Frontal cortex (tissue), 3 donors: ENCODE measurements at regions not wholly inside any gene's neighbourhood (a gene's known extent, or its start where the extent isn't known, plus 50 kb on each side); places are given as distances from the start of the nearest gene placed in this dataset.
"Not testable (repeated sequence)": the region's sequence is repeated elsewhere in the genome, so short reads cannot be mapped to it uniquely, and the experiment has no call there.

ENCODE experiments used
- DNase-seq, 2 donors: peaks; one replicate each; pipeline ENCODE4 v3.0.0; 2012; ENCODE audit warnings: low spot score in 2 of 2
- FAIRE-seq: peaks from 2 replicates; lab custom pipeline; 2012; peaks lifted over from hg19 to GRCh38; lab: Jason Lieb, UNC
- donor health status: control.
- donor health status: control.
- donor health status: control.

DNA sequence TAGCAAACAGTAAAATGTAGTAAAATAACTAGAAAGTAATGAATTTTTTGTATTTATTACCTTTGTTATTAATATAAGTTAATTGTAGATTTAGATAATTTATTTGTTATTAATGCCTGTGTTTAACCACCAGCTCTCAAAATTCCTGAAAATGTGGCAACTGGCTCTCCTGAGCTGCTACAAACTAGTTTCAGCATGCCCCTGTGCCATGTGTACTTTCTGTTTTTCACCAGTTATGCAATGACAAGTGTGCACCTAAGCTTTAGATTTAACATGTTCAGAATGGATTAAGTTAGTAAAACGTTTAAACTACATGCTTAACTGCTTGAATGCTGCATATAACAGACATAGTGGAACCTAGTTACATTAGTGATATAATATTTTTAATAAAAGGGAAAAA, 88.1 kb downstream of the POSTN start:
- no peak for DNase-seq
- FAIRE-seq: no peak

DNA sequence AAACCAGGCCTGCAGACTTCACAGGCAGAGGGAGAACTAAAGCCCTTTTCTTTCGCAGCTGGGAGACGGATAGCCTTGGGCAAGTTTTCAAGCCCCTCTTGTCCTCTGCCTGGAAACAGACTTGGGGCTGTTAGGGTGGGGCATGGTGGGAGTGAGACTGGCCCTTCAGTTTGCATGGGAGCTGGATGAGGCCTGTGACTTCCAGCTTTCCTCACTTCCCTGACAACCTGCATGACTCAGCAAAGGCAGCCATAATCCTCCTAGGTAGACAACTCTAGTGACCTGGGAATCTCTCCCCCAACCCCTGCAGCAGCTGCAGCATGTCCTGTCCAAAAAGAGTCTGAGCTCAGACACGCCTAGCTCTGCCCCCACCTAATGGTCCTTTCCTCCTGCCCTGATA, 93.0 kb downstream of the POSTN start:
- FAIRE-seq: no peak

DNA sequence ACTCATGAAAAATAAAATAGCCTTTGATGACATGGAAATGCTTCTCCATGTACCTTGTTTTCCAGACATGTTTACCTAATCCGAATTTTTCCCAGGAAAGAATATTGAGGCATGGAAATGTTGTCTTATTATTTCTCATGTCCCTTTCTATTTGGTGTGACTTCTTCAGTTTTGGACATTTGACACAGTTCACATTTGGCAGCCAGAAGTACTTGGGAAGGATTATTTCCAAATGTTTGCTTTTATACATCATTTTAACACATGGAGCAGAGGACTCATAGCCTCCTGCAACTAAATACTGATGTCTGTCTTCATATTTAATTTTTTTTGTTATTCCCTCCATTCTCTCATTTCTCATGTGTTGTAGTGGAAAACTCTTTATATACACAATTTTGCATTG, 94.3 kb downstream of the POSTN start:
- FAIRE-seq (no peak), DNase-seq (no peak)

More for the DNA sequence above, 93.0 kb downstream of the POSTN start:
- DNase-seq: no peak

DNA sequence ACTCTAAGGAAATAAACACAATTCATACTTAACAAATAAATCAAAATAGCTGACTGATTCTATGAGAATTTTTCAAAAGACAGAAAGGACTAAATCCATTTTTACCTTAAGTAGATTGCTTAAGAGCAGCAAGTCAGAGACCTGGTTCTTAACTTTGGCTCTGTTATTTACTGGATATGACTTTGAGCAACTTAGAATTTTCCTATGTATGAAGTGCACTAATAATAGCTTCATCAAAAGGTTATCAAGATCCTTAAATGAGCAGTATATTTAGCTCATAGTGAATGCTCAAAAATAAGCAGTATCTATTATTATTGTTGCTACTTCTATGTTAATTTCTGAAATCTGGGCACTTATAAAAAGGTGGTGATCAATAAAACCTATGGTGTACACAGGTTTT, 95.3 kb downstream of the POSTN start:
- no peak for FAIRE-seq
- DNase-seq: no peak

DNA sequence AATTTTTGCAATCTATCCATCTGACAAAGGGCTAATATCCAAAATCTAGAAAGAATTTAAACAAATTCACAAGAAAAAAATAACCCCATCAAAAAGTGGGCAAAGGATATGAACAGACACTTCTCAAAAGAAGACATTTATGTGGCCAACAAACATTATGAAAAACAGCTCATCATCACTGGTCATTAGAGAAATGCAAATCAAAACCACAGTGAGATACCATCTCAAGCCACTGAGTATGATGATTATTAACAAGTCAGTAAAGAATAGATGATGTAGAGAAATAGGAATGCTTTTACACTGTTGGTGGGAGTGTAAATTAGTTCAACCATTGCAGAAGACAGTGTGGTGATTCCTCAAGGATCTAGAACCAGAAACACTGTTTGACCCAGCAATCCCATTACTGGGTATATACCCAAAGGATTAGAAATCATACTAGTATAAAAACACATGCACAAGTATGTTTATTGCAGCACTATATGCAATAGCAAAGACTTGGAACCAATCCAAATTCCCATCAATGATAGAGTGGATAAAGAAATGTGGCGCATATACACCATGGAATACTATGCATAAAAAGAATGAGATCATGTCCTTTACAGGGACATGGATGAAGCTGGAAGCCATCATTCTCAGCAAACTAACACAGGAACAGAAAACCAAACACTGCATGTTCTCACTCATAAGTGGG, 96.1 kb downstream of the POSTN start:
- not testable (repeated sequence) for FAIRE-seq

DNA sequence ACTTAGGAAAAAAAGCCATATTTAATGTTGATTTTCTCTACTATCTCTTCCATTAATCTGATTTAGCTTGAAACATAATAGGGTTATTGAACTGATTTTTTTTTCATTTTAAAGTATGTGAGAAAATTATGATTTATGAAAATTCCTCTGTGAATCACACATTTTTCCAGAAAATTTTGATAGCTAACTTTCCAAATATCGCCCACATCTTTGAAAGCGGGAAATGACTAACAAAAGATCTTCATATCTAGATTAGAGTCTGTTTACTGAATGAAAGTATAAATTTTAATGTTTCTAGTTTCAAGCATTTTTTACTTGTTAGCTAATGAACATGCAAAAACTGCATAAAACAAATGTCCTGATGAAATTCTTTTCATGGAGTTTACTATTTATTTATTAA, 97.4 kb downstream of the POSTN start:
- FAIRE-seq: no peak
- no peak for DNase-seq

More for the DNA sequence above, 96.1 kb downstream of the POSTN start:
- DNase-seq: not testable (repeated sequence)

DNA sequence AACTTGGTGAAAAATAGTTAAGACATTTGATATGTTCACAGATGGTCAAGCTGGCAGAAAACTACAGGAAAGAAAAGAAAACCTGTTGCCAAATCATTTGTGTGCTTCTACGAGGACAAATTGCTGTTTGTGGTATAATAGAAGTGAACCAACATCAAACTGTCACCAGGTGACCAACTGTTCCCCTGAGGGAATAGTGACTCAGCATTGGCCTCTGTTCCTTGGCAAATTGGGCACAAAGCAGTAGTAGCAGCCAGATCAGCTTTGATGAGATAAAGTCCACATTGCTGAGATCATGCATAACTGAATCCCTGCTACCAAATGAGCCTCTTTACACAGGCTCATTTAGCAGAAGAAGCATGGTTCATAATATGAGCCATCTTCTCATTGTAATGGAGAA, 103.5 kb downstream of the POSTN start:
- no peak for DNase-seq
- no peak for FAIRE-seq

DNA sequence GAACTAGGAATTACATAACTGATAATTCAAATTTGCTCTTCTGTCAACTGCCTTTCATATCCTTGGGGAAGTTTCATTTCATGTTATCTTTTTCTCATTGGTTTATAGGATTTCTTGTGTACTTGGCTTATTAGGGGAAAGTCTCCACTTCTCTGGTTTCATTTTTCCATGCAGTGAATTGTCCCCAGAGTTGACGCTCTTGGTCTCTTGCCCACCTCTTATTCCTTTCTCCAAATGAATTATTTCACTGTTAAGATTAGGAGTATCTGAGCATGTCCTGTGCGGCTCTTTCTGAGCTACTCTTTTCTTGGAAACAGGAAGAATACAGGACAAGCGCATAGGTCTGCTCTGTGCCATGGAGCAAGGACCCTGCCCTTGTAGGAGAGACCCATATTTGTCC, 104.8 kb downstream of the POSTN start:
- FAIRE-seq (no peak), DNase-seq (no peak)

DNA sequence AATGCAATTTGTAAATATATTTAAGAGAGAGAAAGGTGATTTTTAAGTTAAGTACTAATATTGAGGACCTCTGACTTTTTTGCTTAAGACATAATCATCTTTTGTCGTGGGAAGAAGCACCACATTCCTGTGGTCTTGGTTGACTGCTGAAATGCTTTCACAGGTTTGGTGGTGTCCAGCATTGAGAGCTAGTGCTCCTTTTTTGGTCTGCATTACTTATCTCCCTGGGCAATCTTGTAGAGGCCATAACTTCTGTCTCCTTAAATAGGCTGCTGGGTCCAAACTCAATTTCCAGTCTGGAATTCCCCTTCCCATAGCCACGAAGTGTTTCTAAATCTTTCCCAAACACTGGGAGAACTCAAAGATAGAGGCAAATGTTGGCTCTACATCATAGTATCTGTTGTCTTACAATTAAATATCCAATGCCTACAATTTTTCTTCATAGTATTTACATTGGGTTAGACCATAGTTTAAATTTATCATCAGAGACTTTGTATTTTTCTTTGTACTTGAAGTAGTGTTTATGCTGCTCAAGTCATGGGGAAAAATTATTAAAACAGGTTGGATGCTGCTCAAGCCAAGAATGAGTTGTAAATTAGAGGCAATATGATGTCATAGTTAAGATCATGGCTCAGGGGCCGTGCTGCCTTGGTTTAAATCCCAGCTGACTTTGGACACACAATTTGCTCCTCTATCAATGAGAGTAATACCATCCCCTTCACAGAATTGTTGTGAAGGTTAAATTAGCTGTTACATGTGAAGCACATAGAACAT, 105.6 kb downstream of the POSTN start:
- FAIRE-seq (no peak), DNase-seq (no peak)

DNA sequence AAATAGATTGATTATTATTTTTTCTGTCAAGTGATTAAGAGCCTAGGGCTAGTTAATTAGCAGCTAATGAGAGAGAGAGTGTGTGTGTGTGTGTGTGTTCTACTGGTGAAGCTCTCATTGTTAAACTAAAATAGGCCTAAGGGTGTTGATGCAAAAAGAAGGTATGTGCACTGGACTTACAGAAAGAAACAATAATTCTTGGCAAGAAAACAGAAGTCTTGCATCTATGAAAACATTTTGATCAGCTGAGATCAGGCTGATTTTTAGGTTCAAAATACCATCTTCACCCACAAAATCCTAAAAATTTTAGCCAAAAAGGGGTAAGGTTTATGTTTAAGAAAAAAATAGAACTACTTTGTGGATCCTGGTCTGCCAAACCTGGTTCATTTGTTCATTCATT, 106.5 kb downstream of the POSTN start:
- FAIRE-seq (no peak), DNase-seq (no peak)

DNA sequence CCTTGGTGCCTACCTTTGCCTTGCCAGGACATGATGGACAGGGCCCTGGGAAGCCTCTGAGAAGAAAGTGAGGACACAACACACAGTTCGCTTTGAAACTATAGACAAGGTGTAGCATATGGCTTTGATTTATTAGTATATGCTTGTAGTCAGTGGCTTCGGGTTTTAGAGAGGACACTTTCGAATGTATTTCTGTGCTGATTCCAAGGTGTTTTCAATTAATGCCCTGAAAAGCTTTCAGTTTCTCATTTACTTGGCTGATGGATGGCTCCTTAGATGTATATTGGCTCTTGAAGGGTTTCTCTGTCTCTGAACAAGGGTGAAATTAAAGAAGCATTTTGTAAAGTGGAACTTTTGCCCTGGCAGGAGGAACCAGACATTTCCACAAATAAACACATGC, 106.9 kb downstream of the POSTN start:
- FAIRE-seq (no peak), DNase-seq (no peak)

DNA sequence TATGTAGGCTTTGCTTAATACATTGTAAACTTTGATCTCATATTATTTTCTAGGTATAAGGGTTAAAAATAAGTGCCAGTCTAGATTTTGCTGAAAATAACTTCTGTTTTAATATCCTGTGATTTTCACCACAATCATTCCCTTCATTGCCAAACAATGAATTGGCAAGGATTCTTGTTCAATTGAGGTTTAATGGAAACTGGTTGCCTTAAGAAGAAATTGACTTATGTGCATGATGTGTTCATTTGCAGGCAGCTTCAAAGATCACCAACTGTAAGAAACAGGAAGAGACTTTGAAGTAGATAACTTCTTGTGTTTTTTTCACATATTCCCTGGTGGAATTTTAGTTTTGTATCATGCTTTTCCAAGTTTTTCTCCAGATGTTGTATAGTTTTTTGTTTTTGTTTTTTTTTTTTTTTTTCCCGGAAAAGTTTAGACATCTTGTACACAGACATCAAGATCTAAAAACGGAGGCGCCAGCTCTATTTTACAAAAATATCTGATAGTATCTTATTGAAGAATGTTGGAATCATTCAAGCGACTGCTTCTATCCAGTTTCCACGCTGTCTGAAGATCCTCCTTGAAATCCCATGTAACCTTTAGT, 108.3 kb downstream of the POSTN start:
- FAIRE-seq (no peak), DNase-seq (no peak)

DNA sequence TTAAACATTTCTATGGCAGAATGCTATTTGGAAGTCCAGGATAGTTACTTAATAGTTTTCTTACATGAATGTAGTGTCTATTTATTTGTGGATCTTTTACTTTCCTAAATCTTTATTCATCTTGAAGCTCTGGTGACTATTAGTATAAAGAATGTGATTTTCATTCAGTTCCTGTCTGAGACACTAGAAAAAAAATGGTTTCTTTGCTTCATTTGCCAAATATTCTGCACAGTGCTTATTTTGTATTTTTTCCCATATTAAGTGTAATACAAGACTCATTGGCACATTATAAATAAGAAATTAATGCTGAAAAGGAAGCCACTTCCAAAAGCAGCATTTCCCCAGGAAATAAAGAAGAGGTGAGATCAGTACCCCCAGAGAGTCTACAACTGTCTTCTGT, 109.8 kb downstream of the POSTN start:
- FAIRE-seq: no peak
- DNase-seq: no peak

DNA sequence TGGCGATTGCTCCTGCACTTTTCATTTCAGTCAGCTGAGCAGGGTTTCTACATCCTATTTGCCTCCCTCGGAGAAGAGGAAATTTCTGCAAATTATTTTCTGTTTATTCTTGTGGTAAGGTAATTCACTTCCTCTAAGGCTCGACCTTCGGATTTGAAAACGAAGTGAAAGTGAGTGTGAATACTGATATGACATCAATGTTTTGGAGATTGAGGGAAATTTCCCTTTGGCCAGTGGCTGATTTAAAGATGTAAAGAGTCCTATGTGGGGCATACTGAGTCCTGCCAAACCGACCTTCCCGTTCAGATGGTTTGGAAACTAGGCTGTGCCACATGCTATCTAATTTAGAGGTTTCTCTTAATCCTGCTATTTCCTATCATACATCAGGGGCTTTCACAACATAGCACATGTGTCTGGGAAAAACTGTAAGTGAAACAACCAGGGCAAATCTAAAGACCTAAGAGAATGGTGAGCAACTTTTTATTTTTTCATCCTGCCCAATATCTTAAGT, 112.3 kb downstream of the POSTN start:
- DNase-seq (no peak), FAIRE-seq (no peak)

DNA sequence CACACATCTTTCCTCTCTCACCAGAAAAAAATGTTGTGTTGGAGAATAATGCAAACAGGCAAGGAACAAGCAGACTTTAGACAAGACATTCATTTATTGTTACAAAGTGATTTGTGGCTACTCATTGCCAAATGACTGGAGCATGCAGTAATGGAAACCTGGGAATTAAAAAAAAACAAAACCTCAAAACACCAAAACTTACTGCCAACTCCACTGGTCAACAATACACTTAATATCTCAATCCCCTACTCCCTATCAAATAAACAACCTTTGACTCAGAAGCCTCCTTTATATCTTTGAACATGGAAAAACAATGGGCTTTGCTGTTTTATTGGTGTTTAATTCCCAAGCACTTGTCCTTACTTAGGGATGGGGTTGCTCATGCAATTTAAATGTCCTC, 112.8 kb downstream of the POSTN start:
- DNase-seq: no peak

DNA sequence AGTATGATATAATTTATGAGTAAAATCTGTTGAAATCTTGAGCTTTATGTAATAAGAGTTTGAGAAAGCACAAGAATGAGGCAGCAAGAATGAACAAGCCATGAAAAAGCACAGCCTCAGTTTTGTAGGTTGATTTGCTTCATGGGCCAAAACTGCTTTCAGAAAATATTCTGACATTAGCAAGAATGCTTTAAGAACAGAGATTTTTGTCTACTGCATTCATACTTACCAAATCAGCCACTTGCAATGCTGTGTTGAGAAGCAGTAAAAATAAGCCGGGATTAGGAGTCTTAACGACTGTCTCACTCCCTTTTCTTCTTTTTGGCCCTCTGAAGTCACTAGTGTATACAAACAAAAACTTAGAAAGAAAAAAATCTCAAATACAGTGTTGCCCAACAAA, 114.5 kb downstream of the POSTN start:
- DNase-seq (no peak), FAIRE-seq (no peak)

More for the DNA sequence above, 112.8 kb downstream of the POSTN start:
- FAIRE-seq: no peak

DNA sequence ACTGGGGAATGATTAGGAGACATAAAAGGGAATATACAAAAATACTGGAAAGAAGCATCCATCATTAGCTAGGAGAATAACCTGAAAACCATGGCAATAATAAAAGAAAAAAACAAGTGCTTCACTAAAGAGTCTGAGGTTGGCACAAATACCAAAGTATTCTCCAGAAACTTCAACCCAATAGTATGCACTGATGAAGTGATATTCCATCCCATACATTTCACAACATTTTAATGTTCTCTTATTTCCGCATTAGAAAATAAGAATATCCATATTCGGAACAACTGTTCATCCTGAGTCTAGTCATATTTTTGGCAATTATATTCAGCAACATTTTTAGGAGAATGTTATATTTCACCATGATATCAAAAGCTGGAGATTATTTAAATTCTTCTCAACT, 116.2 kb downstream of the POSTN start:
- FAIRE-seq (no peak), DNase-seq (no peak)

DNA sequence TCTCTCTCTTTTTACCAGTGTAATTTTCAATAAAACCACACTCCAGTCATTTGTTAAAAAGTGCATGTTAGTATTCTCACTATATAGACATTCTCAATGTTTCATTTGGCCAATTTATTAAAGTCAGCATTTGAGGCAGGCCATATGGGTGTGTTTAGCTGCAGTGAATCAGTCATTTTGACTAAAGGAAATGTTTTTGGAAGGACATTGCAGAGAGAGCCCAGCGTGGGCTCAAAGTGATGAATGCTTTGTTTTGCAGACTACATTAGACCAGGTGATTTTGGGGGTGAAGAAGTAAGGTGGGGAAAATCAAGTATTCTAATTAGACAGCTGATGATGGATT, 116.7 kb downstream of the POSTN start:
- FAIRE-seq (no peak), DNase-seq (no peak)

DNA sequence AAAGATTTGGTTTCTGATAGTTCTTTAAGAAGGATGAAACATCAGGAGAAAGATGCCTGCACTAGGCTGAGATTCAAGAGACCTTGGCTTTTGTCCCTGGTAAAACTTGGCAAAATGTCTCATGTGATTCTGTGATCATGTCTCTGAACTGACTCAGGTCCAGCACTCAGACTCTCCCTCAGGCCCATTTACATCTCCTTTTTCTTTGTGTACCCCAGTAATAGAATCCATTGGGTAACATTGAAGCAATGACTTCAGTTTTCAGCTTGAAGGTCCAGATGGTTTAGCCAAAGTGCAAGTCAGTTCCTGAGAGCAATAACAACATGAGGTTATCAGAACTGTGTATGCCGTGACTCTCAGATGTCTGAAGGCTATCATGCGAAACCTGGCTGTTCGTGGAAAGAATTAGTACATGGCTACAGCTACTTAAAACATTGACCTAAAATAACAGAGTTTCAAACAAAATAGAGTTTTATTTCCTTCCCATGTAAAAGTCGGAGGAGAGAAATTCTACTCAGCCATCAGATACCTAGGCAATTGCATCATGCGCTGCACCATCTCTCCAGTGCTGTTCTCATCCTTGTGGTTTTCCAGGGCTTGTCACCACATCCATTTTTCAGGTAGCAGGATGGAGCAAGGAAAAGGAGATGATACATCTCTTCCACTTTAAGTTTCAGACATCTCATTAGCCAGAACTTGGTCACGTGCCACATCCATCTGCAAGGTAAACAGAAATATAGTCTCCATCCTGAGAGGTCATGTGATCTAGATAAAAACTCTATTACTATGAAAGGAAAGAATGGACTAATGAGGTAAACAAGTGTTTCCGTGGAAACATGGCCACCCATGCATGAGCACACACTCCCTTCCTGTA, 117.3 kb downstream of the POSTN start:
- DNase-seq (no peak), FAIRE-seq (no peak)

DNA sequence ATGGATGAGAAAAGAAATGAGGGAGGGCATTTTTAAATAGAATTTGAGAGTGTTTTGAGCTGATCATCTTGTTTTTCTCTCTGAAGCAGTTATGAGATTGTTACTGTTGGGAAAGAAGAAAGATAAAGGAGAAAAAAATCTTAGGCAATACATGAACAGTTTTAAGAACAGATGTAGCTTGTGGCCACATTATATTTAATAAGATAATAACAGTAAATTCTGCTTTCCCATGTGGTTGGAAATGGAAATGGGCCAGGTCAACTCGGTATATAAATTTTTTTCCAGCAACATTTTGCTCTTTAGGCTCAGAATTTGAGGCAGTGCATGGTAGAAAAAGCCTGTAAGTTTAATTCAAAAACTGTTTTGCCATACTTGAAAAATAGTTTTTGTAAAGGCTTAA, 118.7 kb downstream of the POSTN start:
- FAIRE-seq: no peak
- no peak for DNase-seq
